ENCODE measurements at regions not wholly inside any gene's neighbourhood (a gene's known extent, or its start where the extent isn't known, plus 50 kb on each side); places are given as distances from the start of the nearest gene placed in this dataset.

DNA sequence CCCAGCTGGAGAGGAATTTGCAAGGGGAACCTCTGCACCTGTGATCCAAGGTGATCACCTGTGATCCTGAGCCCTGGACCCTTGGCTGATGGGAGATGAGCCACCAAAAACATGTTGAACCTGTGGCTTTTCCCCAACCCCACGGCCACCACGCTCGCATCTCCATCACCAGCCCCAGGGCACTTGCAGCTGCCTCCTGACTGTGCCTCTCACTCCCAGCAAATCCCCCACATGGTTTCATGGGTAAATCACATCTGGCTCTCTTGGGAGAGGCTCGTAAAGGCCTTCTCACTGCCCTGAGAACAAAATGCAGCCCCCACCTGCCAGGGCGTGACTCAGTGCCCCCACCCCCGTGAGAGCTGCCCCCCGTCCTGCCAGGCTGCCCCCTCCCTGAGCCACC is 76.0 kb downstream of the RFLNA start:
- H3K79me2 ChIP-seq (ENCODE audit: insufficient read depth, low read length): no peaks in the 10 kb centered on the region; the same call in 1 of the 2 replicates
- BruUV-seq (replicated peaks): no TSS peak
- CTCF ChIA-PET: no interaction called here

DNA sequence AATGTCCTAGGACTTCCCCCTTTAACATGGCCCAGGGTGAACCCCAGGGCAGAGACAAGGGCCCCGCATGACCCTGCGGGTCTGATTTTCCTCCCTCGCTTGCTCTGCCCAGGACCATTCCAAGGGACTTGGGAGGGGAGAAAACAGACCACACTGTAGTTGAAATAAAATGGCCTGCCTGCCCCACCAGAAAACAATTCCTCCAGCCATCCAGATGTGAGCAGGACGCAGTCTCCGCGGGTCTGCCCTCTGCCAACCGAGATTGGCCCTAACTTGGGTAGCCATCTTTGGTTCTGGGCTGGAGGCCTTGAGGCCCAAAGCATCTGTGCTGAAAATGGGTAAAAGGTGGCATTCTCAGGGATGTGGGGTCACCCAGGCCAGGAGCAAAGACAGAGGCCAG is 75.5 kb downstream of the RFLNA start:
- Histone ChIP-seq H3K27me3 (ENCODE audit: insufficient read depth, low read length) (no peaks in the 10 kb centered on the region), H3K4me3 (replicated peaks in 1 of 2; ENCODE audit: low read depth in 1 of 2, low read length in 2 of 2) (no peak overlapping the region), H3K4me1 (ENCODE audit: control insufficient read depth in 1 of 2, insufficient read depth in 2 of 2, low read length in 2 of 2) (peaks cover 16 to 30% of the 10 kb centered on the region in 2 experiments), H3K9me2 (ENCODE audit: insufficient read depth) (no peaks in the 10 kb centered on the region), H3K79me2 (ENCODE audit: insufficient read depth, low read length) (no peaks in the 10 kb centered on the region; the same call in 1 of the 2 replicates), H2AFZ (ENCODE audit: low read depth, low read length, poor library complexity, severe bottlenecking) (no peak overlapping the region), H3K4me2 (ENCODE audit: low read length) (no peak overlapping the region), H4K20me1 (ENCODE audit: insufficient read depth) (no peaks in the 10 kb centered on the region), H3K27ac (ENCODE audit: low read depth, low read length) (no peak overlapping the region), H3K9me3 (ENCODE audit: control insufficient read depth in 1 of 2, insufficient read depth in 1 of 2, low read depth in 1 of 2, low read length in 2 of 2) (no peaks in the 10 kb centered on the region), H3K36me3 (ENCODE audit: control insufficient read depth in 1 of 2, insufficient read depth in 2 of 2, low read length in 2 of 2) (peaks cover 3 to 4% of the 10 kb centered on the region in 2 experiments; a peak in 1 of 4 replicates), H3K9ac (ENCODE audit: low read length) (no peak overlapping the region)
- ChIA-PET CTCF (no interaction called here), POLR2A (no interaction called here), RAD21 (ENCODE audit: low non-redundant PET in 1 of 2, low total read pairs in 2 of 2, uncharacterized antibody in 2 of 2, unreplicated experiment in 2 of 2) (no interaction called here)
- TF ChIP-seq YY1 (IDR thresholded peaks at IDR 0.05; ENCODE audit: extremely low read depth, insufficient replicate concordance, low read depth, low read length) (no peak), RAD21 (IDR thresholded peaks at IDR 0.05; ENCODE audit: low read depth) (no peak), ZFX (IDR thresholded peaks at IDR 0.05) (no peak), JUND (IDR thresholded peaks at IDR 0.05) (no peak), CEBPB (IDR thresholded peaks at IDR 0.05; ENCODE audit: low read depth) (no peak), FOSL1 (IDR thresholded peaks at IDR 0.05; ENCODE audit: low read depth) (no peak), POLR2A (IDR thresholded peaks at IDR 0.05; ENCODE audit: borderline replicate concordance, extremely low read depth, insufficient read depth, insufficient read length) (no peak), SIN3A (IDR thresholded peaks at IDR 0.05; ENCODE audit: low read depth) (no peak), SRF (IDR thresholded peaks at IDR 0.05; ENCODE audit: low read depth) (no peak), ZNF274 (IDR thresholded peaks at IDR 0.05; ENCODE audit: low read depth, low read length) (no peak), ELF1 (IDR thresholded peaks at IDR 0.05; ENCODE audit: borderline replicate concordance, low read depth) (no peak), EGR1 (IDR thresholded peaks at IDR 0.05; ENCODE audit: low read depth) (no peak), EZH2phosphoT487 (IDR thresholded peaks at IDR 0.05; ENCODE audit: borderline replicate concordance) (no peak), SP1 (IDR thresholded peaks at IDR 0.05; ENCODE audit: low read depth) (no peak)
- TF ChIP-seq, protein P1, sequence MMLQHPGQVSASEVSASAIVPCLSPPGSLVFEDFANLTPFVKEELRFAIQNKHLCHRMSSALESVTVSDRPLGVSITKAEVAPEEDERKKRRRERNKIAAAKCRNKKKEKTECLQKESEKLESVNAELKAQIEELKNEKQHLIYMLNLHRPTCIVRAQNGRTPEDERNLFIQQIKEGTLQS (IDR thresholded peaks at IDR 0.05): no peak
- TF ChIP-seq, protein P2, sequence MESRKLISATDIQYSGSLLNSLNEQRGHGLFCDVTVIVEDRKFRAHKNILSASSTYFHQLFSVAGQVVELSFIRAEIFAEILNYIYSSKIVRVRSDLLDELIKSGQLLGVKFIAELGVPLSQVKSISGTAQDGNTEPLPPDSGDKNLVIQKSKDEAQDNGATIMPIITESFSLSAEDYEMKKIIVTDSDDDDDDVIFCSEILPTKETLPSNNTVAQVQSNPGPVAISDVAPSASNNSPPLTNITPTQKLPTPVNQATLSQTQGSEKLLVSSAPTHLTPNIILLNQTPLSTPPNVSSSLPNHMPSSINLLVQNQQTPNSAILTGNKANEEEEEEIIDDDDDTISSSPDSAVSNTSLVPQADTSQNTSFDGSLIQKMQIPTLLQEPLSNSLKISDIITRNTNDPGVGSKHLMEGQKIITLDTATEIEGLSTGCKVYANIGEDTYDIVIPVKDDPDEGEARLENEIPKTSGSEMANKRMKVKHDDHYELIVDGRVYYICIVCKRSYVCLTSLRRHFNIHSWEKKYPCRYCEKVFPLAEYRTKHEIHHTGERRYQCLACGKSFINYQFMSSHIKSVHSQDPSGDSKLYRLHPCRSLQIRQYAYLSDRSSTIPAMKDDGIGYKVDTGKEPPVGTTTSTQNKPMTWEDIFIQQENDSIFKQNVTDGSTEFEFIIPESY (IDR thresholded peaks at IDR 0.05; ENCODE audit: extremely low read depth, insufficient replicate concordance, low read length): no peak
- no peak for ATAC-seq
- DNase-seq (ENCODE audit: low read depth, low spot score): no peak
- BruUV-seq (replicated peaks): no TSS peak
- intact Hi-C loops (cut with micrococcal nuclease): no loop called here

More for the DNA sequence above, 76.0 kb downstream of the RFLNA start:
- Histone ChIP-seq H2AFZ (ENCODE audit: low read depth, low read length, poor library complexity, severe bottlenecking) (no peak overlapping the region), H3K27me3 (ENCODE audit: insufficient read depth, low read length) (no peaks in the 10 kb centered on the region), H3K4me3 (replicated peaks in 1 of 2; ENCODE audit: low read depth in 1 of 2, low read length in 2 of 2) (no peak overlapping the region), H3K36me3 (ENCODE audit: control insufficient read depth in 1 of 2, insufficient read depth in 2 of 2, low read length in 2 of 2) (peaks cover 3 to 4% of the 10 kb centered on the region in 2 experiments; a peak in 1 of 4 replicates), H3K9ac (ENCODE audit: low read length) (no peak overlapping the region), H3K4me1 (ENCODE audit: control insufficient read depth in 1 of 2, insufficient read depth in 2 of 2, low read length in 2 of 2) (peaks cover 16 to 30% of the 10 kb centered on the region in 2 experiments), H4K20me1 (ENCODE audit: insufficient read depth) (no peaks in the 10 kb centered on the region), H3K9me3 (ENCODE audit: control insufficient read depth in 1 of 2, insufficient read depth in 1 of 2, low read depth in 1 of 2, low read length in 2 of 2) (no peaks in the 10 kb centered on the region), H3K4me2 (ENCODE audit: low read length) (no peak overlapping the region), H3K27ac (ENCODE audit: low read depth, low read length) (no peak overlapping the region), H3K9me2 (ENCODE audit: insufficient read depth) (no peaks in the 10 kb centered on the region)
- TF ChIP-seq ZFX (IDR thresholded peaks at IDR 0.05) (no peak), ELF1 (IDR thresholded peaks at IDR 0.05; ENCODE audit: borderline replicate concordance, low read depth) (no peak), ZNF274 (IDR thresholded peaks at IDR 0.05; ENCODE audit: low read depth, low read length) (no peak), EGR1 (IDR thresholded peaks at IDR 0.05; ENCODE audit: low read depth) (no peak), TCF7L2 (IDR thresholded peaks at IDR 0.05; ENCODE audit: borderline replicate concordance, extremely low read depth, insufficient read depth, insufficient read length) (no peak)
- TF ChIP-seq, protein P1 (IDR thresholded peaks at IDR 0.05): no peak
- DNase-seq (ENCODE audit: low read depth, low spot score) (no peak), ATAC-seq (no peak)
- RAD21 ChIA-PET (ENCODE audit: low non-redundant PET in 1 of 2, low total read pairs in 2 of 2, uncharacterized antibody in 2 of 2, unreplicated experiment in 2 of 2): no interaction called here
- POLR2A ChIA-PET: no interaction called here
- intact Hi-C loops (cut with micrococcal nuclease): no loop called here
